ENCODE measurements at regions not wholly inside any gene's neighbourhood (a gene's known extent, or its start where the extent isn't known, plus 50 kb on each side); places are given as distances from the start of the nearest gene placed in this dataset.

GRCh38 chr9:111150181-111150580, 111.9 kb upstream of the LPAR1 start:
- TF ChIP-seq POLR2A (IDR thresholded peaks at IDR 0.05) (no peak), CTCF (IDR thresholded peaks at IDR 0.05) (no peak)

All from uterus (tissue), 2 donors.